NCI-H1105 (cell line): ENCODE measurements at regions not wholly inside any gene's neighbourhood (a gene's known extent, or its start where the extent isn't known, plus 50 kb on each side); places are given as distances from the start of the nearest gene placed in this dataset.

Experiments
- DNase-seq: peaks from one replicate; lab custom pipeline; 2025; lab: John Stamatoyannopoulos, UW

GRCh38 chr3:42012935-42013690 lies 51.2 kb upstream of the ULK4 start:
- peak; percentile 17 for DNase-seq

- no peak for DNase-seq
Observed at GRCh38 chr3:42012383-42012934, 50.6 kb upstream of the ULK4 start.
